GM19397 (cell line): ENCODE measurements at regions not wholly inside any gene's neighbourhood (a gene's known extent, or its start where the extent isn't known, plus 50 kb on each side); places are given as distances from the start of the nearest gene placed in this dataset.

ENCODE experiments used
- ATAC-seq: cut with Tn5 transposase; IDR thresholded peaks from one replicate; pipeline ENCODE4 v1.9.1; 2021; ENCODE audit warnings: mild to moderate bottlenecking, moderate library complexity; ENCODE audit not compliant: unreplicated experiment

- no peak for ATAC-seq
These were observed 104.0 kb upstream of the SSTR1 start for GRCh38 chr14:38103542-38104225.

DNA sequence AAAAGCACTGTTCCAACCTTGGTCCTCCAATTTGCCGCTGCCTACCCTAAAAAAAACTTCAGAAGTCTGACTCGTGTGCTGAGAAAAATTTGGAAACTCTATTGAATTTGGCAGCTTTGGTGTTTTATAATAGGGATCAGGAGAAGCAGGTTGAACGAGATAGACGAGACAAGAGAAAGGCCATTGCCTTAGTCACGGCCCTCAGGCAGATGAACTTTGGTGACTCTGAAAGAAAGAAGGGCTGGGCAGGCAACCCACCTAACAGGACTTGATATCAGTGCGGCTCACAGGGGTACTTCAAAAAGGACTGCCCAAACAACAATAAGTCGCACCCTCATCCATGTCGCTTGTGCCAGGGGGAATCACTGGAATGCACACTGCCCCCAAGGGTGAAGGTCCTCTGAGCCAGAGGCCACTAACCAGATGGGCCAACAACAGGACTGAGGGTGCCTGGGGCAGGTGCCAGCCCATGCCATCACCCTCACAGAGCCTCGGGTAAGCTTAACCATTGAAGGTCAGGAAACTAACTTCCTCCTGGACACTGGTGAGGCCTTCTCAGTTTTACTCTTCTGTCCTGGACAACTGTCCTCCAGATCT is 102.5 kb upstream of the SSTR1 start:
- no peak for ATAC-seq

GRCh38 chr14:38107216-38107631 is 100.5 kb upstream of the SSTR1 start:
- peak; percentile 78 for ATAC-seq

DNA sequence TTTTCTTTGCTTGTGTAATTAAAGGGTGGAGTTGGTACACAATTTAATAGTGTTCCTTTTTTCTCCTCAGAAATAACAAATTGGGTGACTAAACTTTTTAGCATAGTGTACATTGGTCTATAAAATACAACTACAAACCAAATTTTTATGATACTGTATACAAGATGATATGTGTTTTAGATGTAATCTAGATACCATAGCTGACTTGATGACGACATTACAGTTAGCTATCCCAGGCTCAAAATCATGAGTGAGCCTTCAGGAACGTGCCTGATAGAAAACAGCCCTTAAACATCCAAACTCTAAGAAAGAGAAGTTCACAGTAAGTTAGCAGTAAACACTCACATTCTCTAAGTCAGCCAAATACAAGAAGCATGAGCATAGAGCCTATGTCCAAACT is 99.0 kb upstream of the SSTR1 start:
- no peak for ATAC-seq

GRCh38 chr14:38110258-38110657 is 97.4 kb upstream of the SSTR1 start:
- no peak for ATAC-seq

DNA sequence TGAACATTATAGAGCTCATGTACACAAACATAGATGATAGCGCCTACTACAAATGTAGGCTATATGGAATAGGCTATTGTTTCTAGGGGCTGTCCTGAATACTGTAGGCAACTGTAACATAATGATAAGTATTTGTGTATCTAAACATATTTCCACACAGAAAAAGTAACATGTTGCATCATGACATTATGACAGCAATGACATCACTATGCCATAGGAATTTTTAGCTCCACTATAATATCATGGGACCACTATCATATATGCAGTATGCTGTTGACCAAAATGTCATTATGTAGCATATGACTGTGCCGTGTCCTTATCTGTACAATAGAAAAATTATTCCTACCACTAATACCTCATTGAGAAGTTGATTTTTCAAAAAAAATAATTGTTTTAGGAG is 96.7 kb upstream of the SSTR1 start:
- ATAC-seq: no peak

DNA sequence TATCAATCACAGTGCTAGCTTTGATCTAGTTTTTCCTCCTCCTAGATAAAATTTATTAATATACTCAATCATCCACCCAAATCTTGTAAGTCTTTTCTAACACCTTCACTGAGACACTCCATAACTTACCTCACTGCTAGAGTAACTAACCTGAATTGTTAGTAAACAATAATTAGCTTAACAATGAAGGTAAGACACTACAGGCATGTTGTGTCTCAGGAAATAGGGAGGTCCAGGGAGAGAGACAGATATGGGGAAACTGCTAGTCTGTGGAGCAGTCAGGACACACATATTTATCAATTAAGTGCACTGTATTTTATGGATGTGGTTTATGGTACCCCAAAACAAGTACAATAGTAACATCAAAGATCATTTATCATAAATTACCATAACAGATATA is 94.2 kb upstream of the SSTR1 start:
- ATAC-seq: no peak

DNA sequence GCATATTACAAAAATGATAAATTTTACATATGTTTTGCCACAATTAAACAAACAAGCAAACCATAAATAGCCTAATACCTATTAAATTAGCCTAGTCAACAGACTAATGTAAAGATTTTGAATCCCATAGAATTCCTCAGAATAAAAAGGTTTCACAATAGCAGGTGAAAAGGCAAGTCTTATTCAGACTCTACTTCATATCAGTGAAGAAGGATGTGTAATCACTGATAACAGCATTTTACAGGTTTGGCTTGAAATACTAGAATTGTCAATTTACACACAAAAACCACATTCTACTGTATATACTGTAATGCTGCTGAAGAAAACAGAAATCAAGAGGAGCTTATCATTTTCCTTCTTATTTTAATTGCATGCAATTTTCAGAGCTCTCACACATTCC is 90.8 kb upstream of the SSTR1 start:
- no peak for ATAC-seq

GRCh38 chr14:38120109-38120508 is 87.6 kb upstream of the SSTR1 start:
- ATAC-seq: no peak

DNA sequence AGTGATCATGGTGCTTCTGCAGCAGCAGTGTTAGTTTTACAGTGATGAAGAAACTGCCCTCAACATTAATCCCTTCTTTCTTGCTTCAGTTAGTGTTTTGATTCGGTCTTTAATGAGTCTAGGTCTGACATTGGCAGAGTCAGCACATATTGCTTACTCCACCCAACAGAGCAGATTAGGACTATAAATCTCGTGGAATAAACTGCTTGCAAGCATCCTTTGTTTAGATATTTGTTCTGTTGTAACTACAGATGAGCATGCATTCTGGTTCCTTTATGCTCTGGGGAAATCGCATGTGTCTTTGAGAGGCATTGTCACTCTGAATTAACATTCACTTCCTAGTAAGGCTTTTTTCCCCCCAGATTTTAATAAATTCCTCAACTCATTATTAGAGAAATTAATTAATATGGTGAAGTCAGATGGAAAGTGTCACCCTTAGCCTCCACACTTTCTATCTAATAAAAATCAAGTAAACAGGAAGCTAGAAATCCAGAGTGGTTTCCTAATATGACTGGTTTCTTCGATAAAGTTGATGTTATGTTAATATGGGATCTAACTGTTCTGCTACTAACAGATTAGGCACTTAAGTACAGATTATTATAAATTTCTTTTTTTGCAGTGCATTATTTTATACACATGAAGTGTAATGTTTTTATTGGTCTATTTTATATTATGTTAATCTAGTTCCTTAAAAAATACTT is 86.2 kb upstream of the SSTR1 start:
- ATAC-seq: no peak

GRCh38 chr14:38122241-38122640 is 85.5 kb upstream of the SSTR1 start:
- ATAC-seq: no peak

GRCh38 chr14:38124506-38124905 is 83.2 kb upstream of the SSTR1 start:
- no peak for ATAC-seq

GRCh38 chr14:38125481-38126037 is 82.1 kb upstream of the SSTR1 start:
- no peak for ATAC-seq

GRCh38 chr14:38127356-38127755 is 80.3 kb upstream of the SSTR1 start:
- no peak for ATAC-seq

- ATAC-seq: no peak
These were observed 79.9 kb upstream of the SSTR1 start for GRCh38 chr14:38127784-38128183.

DNA sequence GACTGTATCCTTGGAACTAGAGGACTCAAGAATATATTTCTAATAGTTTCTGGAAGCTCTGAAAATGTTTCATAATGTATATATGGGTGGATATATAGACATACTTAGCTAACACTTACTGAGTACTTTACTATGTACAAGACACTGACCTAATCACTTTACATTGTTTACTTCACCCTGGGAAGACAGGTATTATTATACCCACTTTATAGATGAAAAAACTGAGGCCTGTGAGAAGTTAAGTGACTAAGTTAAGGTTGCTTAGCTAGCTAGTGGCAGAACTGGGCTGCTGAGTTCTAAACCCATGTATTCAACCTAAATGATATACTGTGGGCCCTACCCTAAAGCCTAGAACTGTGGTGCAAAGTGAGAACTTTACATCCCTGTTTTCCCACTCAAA is 79.1 kb upstream of the SSTR1 start:
- ATAC-seq: no peak

- no peak for ATAC-seq
These were observed 78.5 kb upstream of the SSTR1 start for GRCh38 chr14:38129192-38129591.

- ATAC-seq: no peak
These were observed 78.0 kb upstream of the SSTR1 start for GRCh38 chr14:38129705-38130104.

DNA sequence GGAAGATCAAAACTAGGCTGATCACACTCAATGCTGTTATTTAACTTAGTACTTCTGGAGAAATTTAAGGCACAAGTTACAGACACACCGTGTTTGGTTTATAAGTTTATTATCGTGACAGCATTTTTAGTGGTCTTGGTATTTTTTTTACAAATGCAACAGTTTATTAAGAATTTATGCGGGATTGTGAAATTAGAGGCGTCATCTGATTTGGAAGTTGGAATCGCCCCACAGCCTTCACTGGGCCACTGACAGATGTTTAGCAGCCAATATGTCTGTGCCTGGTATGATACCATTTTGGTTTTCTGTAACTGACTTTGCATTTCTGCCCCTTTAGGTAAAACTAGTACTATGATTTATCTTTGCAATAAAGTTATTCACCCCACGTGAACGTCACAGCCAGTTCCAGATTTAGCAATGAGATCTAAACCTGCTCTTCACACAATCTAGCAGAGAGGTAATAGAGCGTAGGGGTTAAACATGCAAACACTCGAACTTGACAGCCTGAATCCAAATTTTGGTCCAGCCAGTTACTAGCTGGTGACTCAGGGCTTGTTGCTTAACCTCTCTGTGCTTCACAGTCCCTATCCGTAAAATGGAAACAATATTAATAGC is 73.2 kb upstream of the SSTR1 start:
- no peak for ATAC-seq

DNA sequence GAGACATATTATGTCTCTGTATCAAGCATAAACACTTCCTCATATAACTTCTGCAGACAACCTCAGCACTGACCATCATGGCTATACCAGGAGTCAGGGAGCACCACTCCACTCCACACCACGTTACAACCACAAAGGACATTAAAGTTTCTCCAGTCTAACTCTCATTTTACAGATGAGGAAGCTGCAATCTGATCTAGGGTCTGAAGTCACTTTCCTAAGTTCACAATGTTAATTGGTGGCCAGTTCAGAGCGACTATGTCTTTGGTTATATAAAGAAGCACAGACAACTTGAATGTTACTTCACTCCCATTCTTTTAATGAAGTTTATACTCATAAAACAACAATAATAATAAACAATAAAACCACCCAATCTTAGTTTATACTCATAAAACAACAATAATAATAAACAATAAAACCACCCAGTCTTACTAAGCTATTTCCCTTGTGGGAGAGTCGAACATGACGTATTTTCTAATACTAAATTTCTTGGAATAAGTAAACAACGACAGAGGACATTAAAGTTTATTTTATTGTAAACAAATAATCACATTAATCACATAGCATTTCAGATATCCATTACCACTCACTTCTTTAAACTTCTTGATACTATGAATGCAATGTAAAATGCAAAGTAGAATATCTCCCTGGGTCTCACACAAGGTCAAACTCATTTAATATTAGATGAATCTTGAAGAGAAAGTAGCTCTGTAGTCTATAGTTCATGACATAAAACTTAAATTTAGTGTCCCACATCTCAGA is 72.4 kb upstream of the SSTR1 start:
- no peak for ATAC-seq

- ATAC-seq: no peak
These were observed 70.7 kb upstream of the SSTR1 start for GRCh38 chr14:38137005-38137404.
